OCI-LY1 (cell line): ENCODE measurements at regions not wholly inside any gene's neighbourhood (a gene's known extent, or its start where the extent isn't known, plus 50 kb on each side); places are given as distances from the start of the nearest gene placed in this dataset.

ENCODE experiments used
- H2AFZ ChIP-seq: fragments of 200-600 bp; sonication (generic), shearing (Covaris generic); 2 replicates; pipeline ENCODE4 v1.6.0; 2014; ENCODE audit warnings: antibody characterized with exemption, mild to moderate bottlenecking, low read length
- H3F3A ChIP-seq: fragments of 200-600 bp; sonication (generic), shearing (Covaris generic); 2 replicates; pipeline ENCODE4 v1.6.0; 2014; ENCODE audit warnings: mild to moderate bottlenecking, antibody characterized with exemption, low read length, moderate library complexity; ENCODE audit not compliant: insufficient read depth
- H3K27ac ChIP-seq: fragments of 200-600 bp; sonication (generic); 2 replicates; pipeline ENCODE4 v1.5.1; 2014; ENCODE audit warnings: low read length, mixed run types, mild to moderate bottlenecking, low read depth; ENCODE audit not compliant: poor library complexity, severe bottlenecking
- H3K27me3 ChIP-seq: fragments of 200-600 bp; sonication (generic); 2 replicates; pipeline ENCODE4 v1.6.0; 2014; ENCODE audit warnings: antibody characterized with exemption, mild to moderate bottlenecking, low read length, moderate library complexity; ENCODE audit not compliant: insufficient read depth
- H3K36me3 ChIP-seq: fragments of 200-600 bp; sonication (generic); 2 replicates; pipeline ENCODE4 v1.6.1; 2014; ENCODE audit warnings: mild to moderate bottlenecking, antibody characterized with exemption, low read length, moderate library complexity, mixed read lengths; ENCODE audit not compliant: insufficient read depth
- H3K4me1 ChIP-seq: fragments of 200-600 bp; sonication (generic); 2 replicates; pipeline ENCODE4 v1.5.1; 2014; ENCODE audit warnings: mild to moderate bottlenecking, low read length, moderate library complexity; ENCODE audit not compliant: insufficient read depth, severe bottlenecking
- H3K4me2 ChIP-seq: fragments of 200-600 bp; sonication (generic), shearing (Covaris generic); 2 replicates; pipeline ENCODE4 v1.6.1; 2014; ENCODE audit warnings: low read length
- H3K4me3 ChIP-seq: fragments of 200-600 bp; sonication (generic); 2 replicates; pipeline ENCODE4 v1.5.1; 2014; ENCODE audit warnings: low read length, low read depth, mild to moderate bottlenecking, mixed read lengths; ENCODE audit not compliant: poor library complexity, severe bottlenecking
- H3K79me2 ChIP-seq: fragments of 200-600 bp; shearing (Covaris generic); 2 replicates; pipeline ENCODE4 v1.6.1; 2016; ENCODE audit warnings: mixed run types, low read length, mixed read lengths; ENCODE audit not compliant: insufficient read depth
- H3K9ac ChIP-seq: fragments of 200-600 bp; sonication (generic), shearing (Covaris generic); 2 replicates; pipeline ENCODE4 v1.6.1; 2014; ENCODE audit warnings: mild to moderate bottlenecking, low read length, mixed read lengths
- H3K9me2 ChIP-seq: fragments of 200-600 bp; sonication (generic), shearing (Covaris generic); 2 replicates; pipeline ENCODE4 v1.6.1; 2014; ENCODE audit warnings: low read depth, mild to moderate bottlenecking, low read length, mixed read lengths
- H3K9me3 ChIP-seq: fragments of 200-600 bp; shearing (Covaris generic); 2 replicates; pipeline ENCODE4 v1.6.1; 2014; ENCODE audit warnings: low read length, mixed read lengths
- H4K20me1 ChIP-seq: fragments of 200-600 bp; sonication (generic), shearing (Covaris generic); 2 replicates; pipeline ENCODE4 v1.6.0; 2016; ENCODE audit warnings: mild to moderate bottlenecking, low read length; ENCODE audit not compliant: insufficient read depth
- EZH2 ChIP-seq: fragments of 200-600 bp; sonication (generic), shearing (Covaris generic); IDR thresholded peaks from 2 replicates; pipeline ENCODE4 v1.8.0; 2017; ENCODE audit warnings: borderline replicate concordance, mixed run types, mild to moderate bottlenecking, antibody characterized with exemption, low read length, moderate library complexity, mixed read lengths
- TF ChIP-seq, protein P1 (sequence below): fragments of 200-600 bp; sonication (generic), shearing (Covaris generic); IDR thresholded peaks from 2 replicates; pipeline ENCODE4 v1.5.1; 2017; ENCODE audit warnings: mild to moderate bottlenecking, antibody characterized with exemption, low read length, moderate library complexity, mixed read lengths

DNA sequence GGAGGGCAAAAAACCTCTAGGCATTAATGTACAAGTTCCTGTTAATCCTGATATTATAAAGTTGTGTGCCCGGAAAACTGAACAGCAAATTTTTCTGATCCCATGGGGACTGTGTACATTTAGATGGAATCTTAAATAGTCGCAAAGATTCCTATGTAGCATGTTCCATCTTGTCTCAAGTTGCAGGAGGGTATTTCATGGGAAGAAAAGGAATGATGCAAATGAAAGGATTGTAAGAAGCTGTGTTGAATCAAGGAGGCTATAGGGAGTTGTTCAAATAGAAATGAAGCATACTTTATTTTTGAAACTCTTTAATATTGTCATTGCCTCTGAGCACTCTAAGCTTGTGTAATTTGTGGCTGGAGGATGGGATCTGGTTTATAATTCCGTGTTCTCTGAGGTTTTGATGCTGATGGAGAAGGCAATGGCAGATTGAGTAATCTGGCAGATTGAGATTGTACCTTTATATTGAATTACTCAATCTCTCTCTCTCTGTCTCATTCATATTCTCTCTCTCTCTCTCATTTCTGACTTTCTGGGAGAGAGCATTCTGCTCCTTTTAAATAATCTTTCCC, 288.5 kb downstream of the OSTF1 start:
- no peak overlapping the region for H3K9ac ChIP-seq
- no peak overlapping the region for H3K27ac ChIP-seq
- no peaks in the 10 kb centered on the region for H4K20me1 ChIP-seq
- no peak overlapping the region for H3K4me3 ChIP-seq
- TF ChIP-seq, protein P1, sequence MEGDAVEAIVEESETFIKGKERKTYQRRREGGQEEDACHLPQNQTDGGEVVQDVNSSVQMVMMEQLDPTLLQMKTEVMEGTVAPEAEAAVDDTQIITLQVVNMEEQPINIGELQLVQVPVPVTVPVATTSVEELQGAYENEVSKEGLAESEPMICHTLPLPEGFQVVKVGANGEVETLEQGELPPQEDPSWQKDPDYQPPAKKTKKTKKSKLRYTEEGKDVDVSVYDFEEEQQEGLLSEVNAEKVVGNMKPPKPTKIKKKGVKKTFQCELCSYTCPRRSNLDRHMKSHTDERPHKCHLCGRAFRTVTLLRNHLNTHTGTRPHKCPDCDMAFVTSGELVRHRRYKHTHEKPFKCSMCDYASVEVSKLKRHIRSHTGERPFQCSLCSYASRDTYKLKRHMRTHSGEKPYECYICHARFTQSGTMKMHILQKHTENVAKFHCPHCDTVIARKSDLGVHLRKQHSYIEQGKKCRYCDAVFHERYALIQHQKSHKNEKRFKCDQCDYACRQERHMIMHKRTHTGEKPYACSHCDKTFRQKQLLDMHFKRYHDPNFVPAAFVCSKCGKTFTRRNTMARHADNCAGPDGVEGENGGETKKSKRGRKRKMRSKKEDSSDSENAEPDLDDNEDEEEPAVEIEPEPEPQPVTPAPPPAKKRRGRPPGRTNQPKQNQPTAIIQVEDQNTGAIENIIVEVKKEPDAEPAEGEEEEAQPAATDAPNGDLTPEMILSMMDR = no peak
- no peak for TF ChIP-seq EZH2
- H3K36me3 ChIP-seq = no peaks in the 10 kb centered on the region
- H3K4me2 ChIP-seq = no peak overlapping the region
- no peaks in the 10 kb centered on the region for H3K4me1 ChIP-seq
- H3K79me2 ChIP-seq = no peaks in the 10 kb centered on the region
- no peaks in the 10 kb centered on the region for H3K9me3 ChIP-seq
- no peaks in the 10 kb centered on the region for H3K27me3 ChIP-seq
- H3K9me2 ChIP-seq = no peaks in the 10 kb centered on the region
- no peaks in the 10 kb centered on the region for H3F3A ChIP-seq
- no peak overlapping the region for H2AFZ ChIP-seq

DNA sequence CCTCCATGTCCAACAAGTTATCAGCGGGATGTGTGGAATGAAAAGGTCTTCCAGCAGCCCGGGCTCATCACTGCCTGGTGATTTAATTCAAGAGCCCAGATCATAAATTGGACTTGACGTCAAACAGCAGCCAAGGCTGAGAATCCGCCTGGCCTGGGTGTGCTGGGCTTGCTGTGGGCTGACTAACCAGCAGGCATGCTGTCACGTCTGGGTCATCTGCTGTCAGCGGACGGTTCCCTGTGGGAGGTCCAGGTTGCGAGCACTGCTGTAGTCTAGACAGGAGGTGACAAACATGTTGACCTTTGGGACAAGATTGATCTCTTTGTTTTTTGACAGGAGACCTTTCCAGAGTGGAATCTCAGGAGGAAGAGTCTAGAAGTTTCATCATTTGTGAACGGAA, 289.7 kb downstream of the OSTF1 start:
- H2AFZ ChIP-seq = no peak overlapping the region
- H3K4me1 ChIP-seq = no peaks in the 10 kb centered on the region
- no peaks in the 10 kb centered on the region for H3K36me3 ChIP-seq
- no peak overlapping the region for H3K27ac ChIP-seq
- TF ChIP-seq, protein P1 = no peak
- no peak for TF ChIP-seq EZH2
- no peaks in the 10 kb centered on the region for H3K27me3 ChIP-seq
- H3K4me2 ChIP-seq = no peak overlapping the region
- no peaks in the 10 kb centered on the region for H3K9me3 ChIP-seq
- H4K20me1 ChIP-seq = no peaks in the 10 kb centered on the region
- no peaks in the 10 kb centered on the region for H3K9me2 ChIP-seq
- H3K9ac ChIP-seq = no peak overlapping the region
- no peak overlapping the region for H3K4me3 ChIP-seq
- no peaks in the 10 kb centered on the region for H3K79me2 ChIP-seq
- H3F3A ChIP-seq = no peaks in the 10 kb centered on the region

DNA sequence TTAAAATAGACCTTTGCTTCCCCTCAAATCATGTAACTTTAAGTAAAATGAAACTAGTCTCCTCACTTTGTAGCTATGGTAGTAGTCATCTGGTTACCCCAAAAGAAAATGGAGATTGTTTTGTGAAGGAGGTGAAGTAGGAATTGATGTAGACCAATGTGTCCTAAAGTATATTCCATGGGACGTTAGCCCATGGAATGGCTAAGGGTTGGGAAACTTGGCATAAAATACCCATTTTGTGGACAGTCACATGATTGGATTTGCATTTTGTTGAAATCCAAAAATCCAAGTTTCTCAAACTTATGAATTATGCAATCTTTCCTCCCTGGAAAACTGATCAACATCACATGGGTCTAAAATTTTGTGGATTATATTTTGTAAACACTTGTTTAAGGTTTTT, 290.6 kb downstream of the OSTF1 start:
- Histone ChIP-seq H3K4me1 (no peaks in the 10 kb centered on the region), H3K27ac (no peak overlapping the region), H3K9me3 (no peaks in the 10 kb centered on the region), H4K20me1 (no peaks in the 10 kb centered on the region), H3K9ac (no peak overlapping the region), H3K9me2 (no peaks in the 10 kb centered on the region), H3F3A (no peaks in the 10 kb centered on the region), H3K27me3 (no peaks in the 10 kb centered on the region), H3K36me3 (no peaks in the 10 kb centered on the region), H3K4me2 (no peak overlapping the region), H3K79me2 (no peaks in the 10 kb centered on the region), H2AFZ (no peak overlapping the region), H3K4me3 (no peak overlapping the region)
- no peak for TF ChIP-seq EZH2
- TF ChIP-seq, protein P1 = no peak
